Body of pancreas (tissue), 4 donors: ENCODE measurements at regions not wholly inside any gene's neighbourhood (a gene's known extent, or its start where the extent isn't known, plus 50 kb on each side); places are given as distances from the start of the nearest gene placed in this dataset.

Experiments used
- POLR2A ChIP-seq, 3 donors: fragments of 450-650 bp; IDR thresholded peaks; one replicate each; pipeline ENCODE4 v1.6.1; 2016; ENCODE audit warnings: antibody characterized with exemption in 3 of 3, mild to moderate bottlenecking in 2 of 3
- TF ChIP-seq, protein P1 (sequence below), 7 experiments: fragments of 450-650 bp in 4 of 7; fragments of 200-600 bp in 3 of 7; sonication (generic) in 3 of 7; IDR thresholded peaks; one replicate each; pipeline ENCODE4 v1.5.1; 2016 to 2019; ENCODE audit warnings: antibody characterized with exemption in 7 of 7

- no peak for TF ChIP-seq POLR2A (IDR thresholded peaks at IDR 0.05)
- TF ChIP-seq, protein P1, sequence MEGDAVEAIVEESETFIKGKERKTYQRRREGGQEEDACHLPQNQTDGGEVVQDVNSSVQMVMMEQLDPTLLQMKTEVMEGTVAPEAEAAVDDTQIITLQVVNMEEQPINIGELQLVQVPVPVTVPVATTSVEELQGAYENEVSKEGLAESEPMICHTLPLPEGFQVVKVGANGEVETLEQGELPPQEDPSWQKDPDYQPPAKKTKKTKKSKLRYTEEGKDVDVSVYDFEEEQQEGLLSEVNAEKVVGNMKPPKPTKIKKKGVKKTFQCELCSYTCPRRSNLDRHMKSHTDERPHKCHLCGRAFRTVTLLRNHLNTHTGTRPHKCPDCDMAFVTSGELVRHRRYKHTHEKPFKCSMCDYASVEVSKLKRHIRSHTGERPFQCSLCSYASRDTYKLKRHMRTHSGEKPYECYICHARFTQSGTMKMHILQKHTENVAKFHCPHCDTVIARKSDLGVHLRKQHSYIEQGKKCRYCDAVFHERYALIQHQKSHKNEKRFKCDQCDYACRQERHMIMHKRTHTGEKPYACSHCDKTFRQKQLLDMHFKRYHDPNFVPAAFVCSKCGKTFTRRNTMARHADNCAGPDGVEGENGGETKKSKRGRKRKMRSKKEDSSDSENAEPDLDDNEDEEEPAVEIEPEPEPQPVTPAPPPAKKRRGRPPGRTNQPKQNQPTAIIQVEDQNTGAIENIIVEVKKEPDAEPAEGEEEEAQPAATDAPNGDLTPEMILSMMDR (IDR thresholded peaks at IDR 0.05), result no peak
These were observed 330.7 kb upstream of the DAB2 start for GRCh38 chr5:39755452-39755851.
